UCSD-AML1 (cell line): ENCODE measurements at regions not wholly inside any gene's neighbourhood (a gene's known extent, or its start where the extent isn't known, plus 50 kb on each side); places are given as distances from the start of the nearest gene placed in this dataset.
A peak's percentile ranks its signal among the peaks of the same experiment; 100 is the strongest.
"Not testable (repeated sequence)": the region's sequence is repeated elsewhere in the genome, so short reads cannot be mapped to it uniquely, and the experiment has no call there.

Experiments used
- DNase-seq: peaks from one replicate; lab custom pipeline; 2025; ENCODE audit not compliant: unreplicated experiment; lab: John Stamatoyannopoulos, UW

DNA sequence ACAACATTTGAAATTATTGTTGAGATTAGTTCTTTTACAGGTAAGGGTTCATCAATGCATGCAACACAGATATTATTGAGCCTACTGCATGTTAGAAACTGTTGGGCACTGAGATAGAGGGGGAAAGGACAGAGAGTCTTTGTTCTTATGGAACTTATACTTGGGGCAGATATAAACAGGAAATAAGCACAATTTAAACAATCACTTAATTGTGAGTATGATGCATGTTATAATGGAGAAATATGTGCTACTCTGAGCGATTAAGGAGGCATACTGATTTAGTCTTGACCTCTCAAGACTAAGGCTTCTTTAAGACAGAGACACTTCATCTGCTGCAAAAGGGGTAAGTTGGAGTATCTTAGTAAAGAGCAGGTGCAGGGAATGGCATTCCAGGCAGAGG is 593.3 kb downstream of the CCSER2 start:
- no peak for DNase-seq

DNA sequence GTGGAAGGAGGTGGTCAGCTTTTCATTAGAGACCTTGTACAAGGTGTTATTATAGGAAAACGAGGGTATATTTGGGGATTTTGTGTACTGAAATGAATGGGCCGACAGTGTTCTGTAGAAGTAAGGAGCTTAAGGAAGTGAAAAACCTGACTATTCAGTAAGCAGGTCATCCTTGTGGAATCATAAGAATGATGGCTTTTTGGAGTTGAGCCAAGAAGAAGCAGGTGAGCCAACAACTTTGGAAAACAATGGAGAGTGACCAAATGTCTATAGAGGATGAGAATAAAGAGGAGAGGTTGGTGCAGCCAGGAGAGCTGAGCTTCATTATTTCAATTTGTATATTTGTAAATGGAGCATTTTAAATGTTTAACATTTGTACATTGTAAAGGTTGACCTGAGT is 595.7 kb downstream of the CCSER2 start:
- DNase-seq = no peak

DNA sequence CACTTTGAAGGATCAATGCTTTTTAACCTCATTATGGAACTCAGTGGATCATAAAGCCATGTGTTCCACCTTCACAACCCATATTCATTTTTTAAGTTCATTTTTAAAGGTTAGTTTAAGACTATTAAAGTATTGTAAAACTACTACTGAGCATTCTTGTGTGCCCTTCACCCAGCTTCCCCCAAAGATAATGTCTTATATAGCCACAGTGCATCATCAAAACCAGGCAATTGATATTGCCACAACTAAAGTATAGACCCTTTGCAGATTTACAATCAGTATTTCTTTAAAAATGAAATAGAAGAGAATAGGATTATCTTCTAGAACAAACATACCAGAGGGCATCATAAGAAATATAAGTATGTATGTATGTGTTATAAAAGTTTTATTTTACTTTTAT is 597.1 kb downstream of the CCSER2 start:
- DNase-seq = no peak

DNA sequence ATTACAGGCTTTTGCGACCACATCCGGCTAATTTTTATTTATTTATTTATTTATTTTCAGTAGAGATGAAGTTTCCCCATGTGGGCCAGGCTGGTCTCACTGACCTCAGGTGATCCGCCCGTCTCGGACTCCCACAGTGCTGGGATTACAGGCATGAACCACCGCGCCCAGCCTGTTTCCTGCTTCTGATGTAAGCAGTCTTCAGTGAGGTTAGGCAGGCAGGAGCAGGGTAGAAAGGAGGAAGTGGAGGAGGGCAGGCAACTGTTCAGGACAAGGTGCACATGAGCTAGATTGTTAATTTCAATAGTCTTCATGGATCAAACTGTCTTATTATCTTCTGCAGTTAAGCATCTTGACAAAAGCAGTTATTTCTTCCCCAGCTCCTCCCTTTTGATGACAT is 605.0 kb downstream of the CCSER2 start:
- DNase-seq = peak; percentile 27

DNA sequence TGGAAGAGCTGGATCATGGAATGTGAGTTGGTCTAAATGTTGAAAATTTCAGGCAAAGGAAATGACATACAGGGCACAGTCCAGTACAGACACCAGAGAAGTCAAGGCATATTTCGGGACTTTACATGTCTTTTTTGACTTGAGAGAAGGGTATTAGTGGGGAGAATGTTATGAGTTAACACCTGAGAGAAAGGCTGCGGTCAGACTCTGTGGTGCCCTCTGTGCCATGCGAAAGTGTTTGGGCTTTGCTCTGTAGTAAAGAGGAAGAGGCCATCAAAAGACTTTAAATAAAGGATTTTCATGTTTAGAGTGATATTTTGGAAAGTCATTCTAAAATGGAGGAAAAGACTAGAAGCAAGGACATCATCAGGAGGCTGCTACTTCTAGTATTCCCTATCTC is 607.4 kb downstream of the CCSER2 start:
- no peak for DNase-seq

DNA sequence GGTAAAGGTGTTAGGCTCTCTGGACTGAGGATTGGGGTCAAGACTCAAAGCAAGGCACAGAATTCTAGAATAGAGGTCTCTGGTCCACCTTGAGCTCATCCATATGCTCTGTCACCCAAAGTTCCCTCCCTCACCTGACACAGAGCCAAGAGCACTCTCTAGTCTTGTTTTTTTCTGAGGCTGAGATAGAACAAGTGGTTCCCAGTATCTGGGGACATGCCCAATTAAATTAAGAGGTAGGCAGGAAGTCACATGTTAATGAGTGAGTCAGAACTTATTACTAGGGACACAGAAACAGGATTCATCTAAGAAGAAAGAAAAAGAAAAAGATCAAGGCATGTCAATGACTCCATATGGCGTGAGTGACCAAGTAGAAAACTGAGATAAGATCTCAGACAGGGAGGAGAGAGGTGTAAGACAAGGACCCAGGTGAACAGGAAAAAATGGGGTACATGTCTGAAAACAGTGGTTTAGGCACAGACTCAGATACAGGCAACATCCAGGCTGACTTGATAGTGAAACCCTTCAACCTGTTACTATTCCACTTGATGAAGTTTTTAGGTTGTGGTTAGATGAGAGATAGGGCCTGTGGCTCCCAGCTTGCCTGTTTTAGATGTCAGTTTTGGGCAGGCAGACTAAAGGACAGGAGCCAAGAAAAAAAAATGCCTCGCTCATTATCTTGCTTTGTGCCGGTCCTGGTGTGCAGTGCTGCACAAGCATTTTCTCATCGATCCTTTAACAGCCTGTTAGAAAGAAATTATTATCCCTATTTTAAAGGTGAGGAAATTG is 609.9 kb downstream of the CCSER2 start:
- no peak for DNase-seq

DNA sequence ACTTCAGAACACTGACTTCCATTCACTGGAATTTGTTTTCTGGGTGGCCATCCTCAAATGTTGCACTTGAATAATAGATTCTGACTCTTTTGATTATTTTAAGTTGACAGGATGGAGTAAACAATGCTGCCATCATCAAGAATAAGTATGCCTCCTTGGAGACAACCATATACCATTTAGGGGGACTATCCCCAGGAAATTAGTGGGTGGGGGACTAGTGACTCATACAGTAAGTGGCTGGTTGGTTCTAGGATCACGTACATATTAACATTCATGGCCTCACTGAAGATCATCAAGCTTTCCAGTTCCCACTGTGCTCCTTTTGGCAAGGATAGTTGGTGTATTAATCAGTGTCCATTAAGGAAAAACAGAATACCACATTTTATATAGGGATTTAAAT is 615.2 kb downstream of the CCSER2 start:
- DNase-seq = no peak

DNA sequence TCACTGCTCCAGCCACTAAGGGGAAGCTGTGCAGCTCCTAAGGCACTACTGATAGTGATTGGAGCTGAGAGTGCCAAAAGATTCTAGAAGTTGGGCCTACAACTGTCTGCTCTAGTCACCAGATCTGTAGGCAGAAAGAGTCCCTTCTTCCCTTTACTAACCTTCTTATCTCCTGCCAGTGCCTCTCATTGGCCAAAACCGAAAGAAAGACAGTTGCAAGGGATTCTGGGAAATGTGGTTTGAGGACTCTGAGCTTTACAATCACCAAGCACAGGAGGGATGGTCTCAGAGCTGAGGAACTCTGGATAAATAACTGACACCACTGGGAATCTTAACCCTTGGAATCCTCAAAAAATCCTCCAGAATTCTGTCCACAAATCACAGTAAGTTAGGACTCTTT is 615.8 kb downstream of the CCSER2 start:
- no peak for DNase-seq

DNA sequence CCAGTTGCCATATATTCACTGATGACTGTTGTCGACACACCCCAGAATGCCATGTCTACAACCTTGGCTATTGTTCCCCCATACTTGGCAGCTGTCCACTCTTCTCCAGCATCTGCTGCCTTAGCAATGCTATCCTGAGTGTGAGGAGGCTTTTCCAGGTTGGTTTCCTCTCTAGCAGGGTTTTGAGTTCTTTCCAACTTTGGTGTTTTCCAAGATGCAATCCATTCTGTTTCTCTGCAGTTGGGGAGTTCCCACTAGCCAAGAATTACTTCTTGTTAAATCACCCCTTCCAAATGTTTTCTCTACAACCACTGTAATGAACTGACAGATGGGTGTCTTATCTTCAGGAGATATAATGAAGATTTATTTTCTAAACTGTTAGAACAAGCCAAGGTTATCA is 617.4 kb downstream of the CCSER2 start:
- DNase-seq = no peak

DNA sequence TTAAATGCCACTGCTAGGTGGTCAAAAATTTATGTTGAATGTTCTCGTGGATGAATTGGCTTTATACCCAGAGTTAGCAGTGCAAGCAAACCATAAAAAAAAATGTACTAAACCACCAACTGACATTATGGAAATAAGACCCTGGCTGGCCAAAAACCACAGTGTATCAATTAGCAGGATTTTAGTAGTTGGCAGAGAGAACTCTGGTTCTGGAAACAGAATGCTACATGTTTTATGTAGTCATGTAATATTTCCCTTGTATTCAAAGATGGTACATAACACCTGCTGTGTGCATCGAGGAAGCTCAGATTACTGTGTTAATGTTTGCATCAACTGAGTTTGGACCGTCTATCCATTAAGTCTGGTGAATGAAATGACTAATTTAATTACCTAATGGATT is 618.5 kb downstream of the CCSER2 start:
- DNase-seq = no peak

DNA sequence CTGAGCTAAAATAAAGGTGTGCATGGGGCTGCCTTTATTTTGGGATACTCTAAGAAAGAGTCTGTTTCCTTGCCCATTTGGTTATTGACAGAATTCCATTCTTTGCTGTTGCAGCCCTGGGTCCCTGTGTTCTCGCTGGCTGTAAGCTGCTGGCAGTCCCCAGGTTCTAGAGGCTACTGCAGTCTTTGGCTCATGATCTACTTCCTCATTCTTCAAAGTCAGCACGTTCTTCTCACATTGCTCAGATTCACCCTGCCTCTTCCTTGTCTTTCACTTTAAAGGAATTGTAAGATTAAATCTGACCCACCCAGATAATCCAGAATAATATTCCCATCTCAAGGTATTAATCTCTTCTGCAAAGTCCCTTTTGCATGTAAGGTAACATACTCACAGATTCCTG is 620.3 kb downstream of the CCSER2 start:
- DNase-seq = no peak

DNA sequence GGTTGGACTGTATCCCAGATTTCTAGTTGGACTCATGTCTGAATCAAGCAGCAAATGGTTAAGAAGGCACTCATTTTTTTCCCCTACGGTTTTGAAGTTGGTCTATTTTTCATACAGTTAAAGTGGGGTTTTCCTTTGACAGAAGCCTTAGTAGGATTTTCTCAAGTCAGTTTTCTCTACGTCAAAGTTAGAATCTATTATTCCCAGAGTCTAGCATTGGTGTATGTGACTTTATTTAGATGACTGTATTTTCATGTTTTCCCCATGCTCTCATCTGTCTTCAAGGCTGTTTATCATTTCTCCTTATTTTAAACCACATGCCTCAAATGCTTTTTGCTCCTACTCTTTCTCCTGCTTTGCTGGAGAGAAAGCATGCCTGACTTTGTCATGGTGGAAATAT is 623.2 kb downstream of the CCSER2 start:
- DNase-seq = no peak

DNA sequence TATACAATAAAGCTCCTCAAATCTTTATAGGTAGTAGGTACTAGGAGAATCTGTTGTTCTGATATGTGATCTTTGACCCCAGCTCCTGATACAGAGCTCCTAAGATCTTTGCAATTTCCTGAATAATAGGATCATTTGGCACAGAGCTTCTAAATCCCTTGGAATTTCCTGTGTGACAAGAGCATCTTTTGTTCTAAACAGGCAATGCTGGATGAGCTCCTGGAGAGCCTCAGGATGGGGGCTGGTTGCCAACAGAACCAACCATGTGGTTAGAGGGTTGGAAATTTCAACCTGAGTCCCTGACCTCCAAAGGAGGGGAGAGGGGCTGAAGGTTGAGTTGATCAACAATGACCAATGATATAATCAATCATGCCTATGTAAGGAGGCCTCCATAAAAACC is 629.0 kb downstream of the CCSER2 start:
- DNase-seq = no peak

DNA sequence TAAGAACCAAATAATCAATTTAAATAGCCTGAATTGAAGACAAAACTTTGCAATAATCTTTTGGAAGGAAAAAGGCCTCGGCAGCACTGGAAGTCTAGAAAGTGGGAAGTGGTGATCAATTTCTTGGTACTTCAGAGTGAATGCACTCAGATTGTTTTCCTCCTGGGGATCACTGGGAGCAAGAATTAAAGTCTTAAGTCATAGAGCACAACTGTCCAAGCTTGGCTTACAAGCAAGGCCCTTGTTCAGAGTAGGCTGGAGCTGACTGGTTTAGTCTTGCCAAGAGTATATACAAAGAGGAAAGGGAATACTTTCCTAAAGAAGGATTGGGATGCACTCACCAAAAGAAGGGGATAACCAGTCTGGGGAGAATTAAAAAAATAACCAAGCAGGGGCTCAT is 637.1 kb downstream of the CCSER2 start:
- DNase-seq = no peak

DNA sequence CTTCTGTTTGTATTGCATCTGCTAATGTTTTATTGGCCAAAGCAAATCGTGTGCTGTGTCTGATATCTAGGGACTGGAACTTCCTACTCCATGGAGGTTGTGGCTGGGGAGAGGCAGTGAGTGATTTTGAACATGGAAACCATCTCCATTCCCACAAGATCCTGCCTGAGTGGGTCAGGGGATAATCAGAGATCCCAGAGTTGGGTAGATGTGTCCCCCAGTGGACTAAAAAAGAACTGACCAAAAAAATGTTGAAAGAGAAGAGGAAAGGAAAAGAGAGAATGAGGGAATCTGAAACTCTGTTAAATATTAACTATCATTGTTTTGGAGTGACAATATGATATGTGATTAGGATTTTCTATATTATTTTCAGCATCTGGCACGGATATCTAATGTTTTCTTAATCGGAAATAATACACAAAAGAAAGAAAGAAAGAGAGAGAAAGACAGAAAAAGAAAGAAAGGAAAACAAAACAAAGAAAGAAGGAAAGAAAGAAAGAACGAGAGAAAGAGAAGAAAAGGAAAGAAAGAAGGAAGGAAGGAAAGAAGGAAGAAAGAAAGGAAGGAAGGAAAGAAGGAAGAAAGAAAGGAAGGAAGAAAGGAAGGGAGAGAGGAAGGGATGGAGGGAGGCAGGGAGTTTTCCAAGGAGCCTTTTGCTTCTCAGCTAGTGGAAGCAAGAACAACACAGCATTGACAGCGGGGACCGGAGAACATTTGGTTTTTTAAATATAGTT is 638.5 kb downstream of the CCSER2 start:
- DNase-seq = no peak

DNA sequence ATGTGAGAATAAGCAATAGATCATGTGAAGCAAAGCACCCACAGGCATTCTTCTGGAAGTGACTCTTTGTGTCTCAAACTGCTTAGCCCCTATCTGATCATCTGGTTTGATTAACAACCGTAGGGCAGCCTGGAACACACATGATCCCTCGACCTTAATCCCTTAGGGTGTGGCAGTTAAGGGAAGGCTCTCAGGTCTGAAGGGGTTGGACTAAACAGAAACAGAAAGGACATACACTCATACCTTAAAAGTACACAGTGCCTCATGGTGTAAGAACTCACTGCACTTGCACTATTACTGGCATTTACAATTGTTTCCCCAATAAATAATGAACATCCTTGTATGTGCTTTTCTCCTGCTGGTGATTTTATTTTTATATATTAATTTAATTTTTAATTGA is 640.9 kb downstream of the CCSER2 start:
- not testable (repeated sequence) for DNase-seq

DNA sequence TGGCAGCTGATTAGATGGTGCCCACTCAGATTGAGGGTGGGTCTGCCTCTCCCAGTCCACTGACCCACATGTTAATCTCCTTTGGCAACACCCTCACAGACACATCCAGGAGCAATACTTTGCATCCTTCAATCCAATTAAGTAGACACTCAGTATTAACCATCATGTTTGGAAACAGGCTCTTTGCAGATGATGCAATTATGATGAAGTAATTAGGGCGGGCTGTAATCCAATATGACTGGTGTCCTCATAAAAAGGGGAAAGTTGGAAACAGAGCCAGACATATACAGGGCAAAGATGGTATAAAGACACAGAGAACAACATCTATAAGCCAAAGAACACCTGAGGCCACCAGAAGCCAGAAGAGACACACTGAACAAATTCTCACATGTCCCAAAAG is 658.6 kb downstream of the CCSER2 start:
- no peak for DNase-seq

DNA sequence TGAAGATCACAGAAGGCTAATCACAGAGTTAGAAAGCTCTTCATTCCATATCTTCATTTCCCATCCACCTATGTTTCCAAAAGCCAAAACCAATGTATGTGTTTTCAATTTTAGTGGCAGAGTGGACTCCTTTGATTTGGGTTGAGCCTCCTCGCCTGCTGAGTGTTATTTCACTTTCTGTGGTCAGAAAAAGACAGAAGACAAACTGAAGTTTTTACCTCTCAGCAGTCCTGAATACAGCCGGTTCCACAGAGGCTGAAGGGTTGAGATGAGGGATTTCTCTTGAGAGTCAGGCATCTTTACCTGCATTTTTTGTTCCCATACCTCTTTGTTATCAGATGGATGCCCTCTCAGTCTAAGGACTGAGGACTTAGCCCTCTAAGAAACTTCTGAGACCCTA is 659.6 kb downstream of the CCSER2 start:
- no peak for DNase-seq

DNA sequence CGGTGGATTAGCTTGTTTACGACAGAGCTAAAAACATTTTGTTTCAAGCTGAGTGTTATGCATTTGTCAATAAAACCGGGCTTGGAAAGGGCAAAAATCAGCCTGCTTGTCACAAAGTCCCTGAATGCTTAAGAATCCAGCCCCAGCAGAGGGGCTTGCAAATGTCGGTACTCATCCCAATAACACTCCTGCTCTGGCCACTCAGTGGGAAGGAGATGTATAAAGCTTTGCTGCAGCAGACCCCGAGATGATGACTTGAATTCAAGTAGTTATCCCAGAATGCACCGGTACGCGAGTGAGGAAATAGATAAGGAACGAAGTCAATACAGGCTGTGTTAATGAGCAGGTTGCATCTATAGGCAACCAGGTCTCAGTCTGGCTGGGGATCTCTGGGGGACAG is 662.3 kb downstream of the CCSER2 start:
- no peak for DNase-seq

DNA sequence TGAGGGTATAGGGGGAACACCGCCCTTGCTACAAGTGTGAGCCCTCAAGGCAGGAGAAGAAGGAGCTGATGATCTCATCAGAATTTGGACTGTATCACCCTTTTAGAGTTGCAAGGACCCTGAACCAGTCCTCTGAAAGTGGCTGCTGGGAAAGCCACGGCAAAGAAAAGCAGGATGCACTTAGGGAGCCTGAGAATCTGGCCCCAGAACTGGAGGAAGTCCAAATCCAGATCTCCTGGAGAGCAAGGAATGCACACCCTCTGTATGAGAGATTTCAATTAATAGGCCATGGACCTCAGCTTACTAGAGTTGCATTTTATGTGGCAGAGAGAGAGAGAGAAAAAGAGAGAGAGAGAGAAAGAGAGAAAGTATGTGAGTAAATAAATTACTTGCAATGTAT is 662.9 kb downstream of the CCSER2 start:
- DNase-seq = no peak

DNA sequence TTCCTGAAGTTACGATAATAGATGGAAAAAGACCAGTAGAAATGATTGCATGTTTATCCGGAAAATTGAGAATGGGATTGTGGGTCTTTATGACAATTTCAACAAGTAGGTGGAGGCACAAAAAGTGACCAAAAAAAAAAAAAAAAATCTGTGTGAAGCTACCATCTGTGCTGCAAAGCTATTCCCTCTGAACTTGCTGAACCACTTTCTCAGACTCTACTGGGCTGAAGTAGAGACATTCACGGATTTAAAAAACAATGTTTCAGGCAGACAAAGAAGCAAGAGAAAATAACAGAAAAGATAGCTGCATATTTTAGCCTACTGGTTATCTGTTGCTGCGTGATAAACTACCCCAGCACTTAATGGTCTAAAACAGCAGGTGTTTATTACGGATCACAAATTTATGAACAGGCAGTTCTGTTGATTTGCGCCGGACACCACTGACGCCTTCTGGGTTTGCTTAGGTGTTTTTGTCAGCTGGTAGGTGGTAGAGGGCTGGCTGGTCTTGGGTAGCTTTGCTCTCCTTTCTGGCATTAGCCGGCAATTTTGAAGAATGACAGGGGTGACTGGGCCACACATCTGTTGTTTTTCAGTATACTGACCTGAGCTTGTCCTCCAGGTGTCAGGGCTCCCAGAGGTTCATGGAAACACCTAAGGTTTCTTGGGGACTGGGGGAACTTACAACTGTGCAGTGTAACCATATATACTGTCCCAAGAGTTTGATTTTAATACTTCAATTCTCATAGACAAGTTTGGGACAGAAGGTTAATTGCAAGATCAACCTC is 665.1 kb downstream of the CCSER2 start:
- no peak for DNase-seq

DNA sequence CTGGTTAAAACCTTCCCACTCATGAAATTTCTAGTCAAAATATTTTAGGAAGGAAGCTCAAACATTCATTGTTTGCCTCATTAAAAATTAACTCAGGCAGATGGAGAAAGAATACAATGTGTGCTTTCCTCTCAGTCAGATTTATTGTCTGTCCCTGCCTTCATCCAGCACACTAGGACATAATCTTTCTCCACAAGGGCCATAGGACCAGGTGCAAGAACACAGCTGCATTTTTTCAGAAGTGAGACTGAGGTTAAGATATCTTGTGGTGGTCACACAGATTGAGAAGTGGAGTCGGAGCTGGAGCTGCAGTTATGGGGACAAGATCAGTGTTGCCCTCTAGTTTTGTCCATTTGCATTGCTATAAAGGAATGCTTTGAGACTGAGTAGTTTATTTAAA is 666.3 kb downstream of the CCSER2 start:
- no peak for DNase-seq
